GM23338 (cell line): ENCODE measurements at regions not wholly inside any gene's neighbourhood (a gene's known extent, or its start where the extent isn't known, plus 50 kb on each side); places are given as distances from the start of the nearest gene placed in this dataset.

Experiments
- ATAC-seq: fragments of 200-7000 bp; cut with Tn5 transposase; 3 replicates; pipeline ENCODE4 v1.9.1; 2020
- DNase-seq: peaks from one replicate; pipeline ENCODE4 v3.0.0-alpha.2; 2015; ENCODE audit warnings: low spot score
- H2AFZ ChIP-seq: fragments of 200-600 bp; sonication (generic); 2 replicates; pipeline ENCODE4 v1.8.0; 2016; ENCODE audit warnings: antibody characterized with exemption, mild to moderate bottlenecking, moderate library complexity
- H3F3A ChIP-seq: fragments of 200-600 bp; sonication (generic); replicated peaks from 2 replicates; pipeline ENCODE4 v1.8.0; 2017; ENCODE audit warnings: antibody characterized with exemption, mixed run types, low read depth
- H3K27ac ChIP-seq: fragments of 200-600 bp; sonication (generic); 2 replicates; pipeline ENCODE4 v1.6.1; 2016; ENCODE audit warnings: low read depth
- H3K27me3 ChIP-seq: fragments of 200-600 bp; sonication (generic); 2 replicates; pipeline ENCODE4 v1.8.0; 2016; ENCODE audit warnings: mild to moderate bottlenecking, mixed run types, moderate library complexity; ENCODE audit not compliant: insufficient read depth
- H3K36me3 ChIP-seq: fragments of 200-600 bp; sonication (generic); 2 replicates; pipeline ENCODE4 v1.8.0; 2016; ENCODE audit warnings: mild to moderate bottlenecking; ENCODE audit not compliant: insufficient read depth
- H3K4me1 ChIP-seq: fragments of 200-600 bp; sonication (generic); 2 replicates; pipeline ENCODE4 v1.8.0; 2016; ENCODE audit warnings: mild to moderate bottlenecking, moderate library complexity; ENCODE audit not compliant: insufficient read depth
- H3K4me2 ChIP-seq: fragments of 200-600 bp; sonication (generic); 2 replicates; pipeline ENCODE4 v1.7.1; 2017; ENCODE audit warnings: mixed run types
- H3K4me3 ChIP-seq: fragments of 200-600 bp; sonication (generic); 2 replicates; pipeline ENCODE4 v1.6.1; 2016; ENCODE audit warnings: mixed run types
- H3K79me2 ChIP-seq: fragments of 200-600 bp; sonication (generic); replicated peaks from 2 replicates; pipeline ENCODE4 v1.8.0; 2017; ENCODE audit warnings: mild to moderate bottlenecking; ENCODE audit not compliant: insufficient read depth
- H3K9me2 ChIP-seq: fragments of 200-600 bp; sonication (generic); 2 replicates; pipeline ENCODE4 v1.8.0; 2017; ENCODE audit not compliant: insufficient read depth
- H4K20me1 ChIP-seq: fragments of 200-600 bp; sonication (generic); replicated peaks from 2 replicates; pipeline ENCODE4 v1.8.0; 2017; ENCODE audit warnings: mild to moderate bottlenecking; ENCODE audit not compliant: insufficient read depth
- H3K27ac Mint-ChIP-seq: 2 replicates; pipeline ENCODE4 v1.8.0; 2020; ENCODE audit warnings: inconsistent platforms, mild to moderate bottlenecking, moderate library complexity, mixed read lengths
- H3K27me3 Mint-ChIP-seq: 3 replicates; pipeline ENCODE4 v1.8.0; 2022; ENCODE audit warnings: low read depth, mild to moderate bottlenecking, moderate library complexity, mixed read lengths, inconsistent platforms; ENCODE audit not compliant: insufficient read depth, poor library complexity
- H3K36me3 Mint-ChIP-seq: 3 replicates; pipeline ENCODE4 v1.8.0; 2021; ENCODE audit warnings: low read depth, mild to moderate bottlenecking, inconsistent platforms, moderate library complexity, mixed read lengths
- H3K4me1 Mint-ChIP-seq: 3 replicates; pipeline ENCODE4 v1.8.0; 2020; ENCODE audit warnings: mild to moderate bottlenecking, inconsistent platforms, mixed read lengths
- H3K4me3 Mint-ChIP-seq: 3 replicates; pipeline ENCODE4 v1.8.0; 2021; ENCODE audit warnings: moderate library complexity, mild to moderate bottlenecking, inconsistent platforms, mixed read lengths
- H3K9me3 Mint-ChIP-seq: 3 replicates; pipeline ENCODE4 v1.8.0; 2020; ENCODE audit warnings: moderate library complexity, mild to moderate bottlenecking, inconsistent platforms, mixed read lengths
- CREB1 ChIP-seq: fragments of 250-450 bp; sonication (Bioruptor Pico); IDR thresholded peaks from 2 replicates; pipeline ENCODE4 v1.5.0; 2020; ENCODE audit warnings: low read depth, mild to moderate bottlenecking, moderate library complexity
- EZH2 ChIP-seq: fragments of 200-600 bp; sonication (generic); IDR thresholded peaks from one replicate; pipeline ENCODE4 v1.8.0; 2017; ENCODE audit warnings: antibody characterized with exemption, mild to moderate bottlenecking, low read depth; ENCODE audit not compliant: unreplicated experiment
- EZH2phosphoT487 ChIP-seq: fragments of 200-600 bp; sonication (generic); IDR thresholded peaks from one replicate; pipeline ENCODE4 v1.8.1; 2018; ENCODE audit warnings: antibody characterized with exemption; ENCODE audit not compliant: unreplicated experiment
- JUNB ChIP-seq: IDR thresholded peaks from one replicate; pipeline ENCODE4 v1.6.1; 2016; ENCODE audit warnings: antibody characterized with exemption; ENCODE audit not compliant: unreplicated experiment
- NANOG ChIP-seq: IDR thresholded peaks from 2 replicates; pipeline ENCODE4 v1.6.1; 2016; ENCODE audit warnings: antibody characterized with exemption, borderline replicate concordance
- POLR2AphosphoS5 ChIP-seq: IDR thresholded peaks from 2 replicates; pipeline ENCODE4 v1.6.1; 2016; ENCODE audit warnings: antibody characterized with exemption, low read depth
- STAT1 ChIP-seq: IDR thresholded peaks from one replicate; pipeline ENCODE4 v1.6.1; 2016; ENCODE audit warnings: antibody characterized with exemption; ENCODE audit not compliant: unreplicated experiment
- ZNF114 ChIP-seq: fragments of 250-450 bp; sonication (Bioruptor Pico); IDR thresholded peaks from 2 replicates; pipeline ENCODE4 v1.5.0; 2020; ENCODE audit warnings: mild to moderate bottlenecking, moderate library complexity
- ZNF331 ChIP-seq: fragments of 250-450 bp; sonication (Bioruptor Pico); IDR thresholded peaks from 2 replicates; pipeline ENCODE4 v1.5.0; 2020; ENCODE audit warnings: low read depth, mild to moderate bottlenecking, moderate library complexity
- TF ChIP-seq, protein P1 (sequence below): fragments of 250-450 bp; sonication (Bioruptor Pico); IDR thresholded peaks from 2 replicates; pipeline ENCODE4 v1.5.0; 2020; ENCODE audit warnings: mild to moderate bottlenecking, moderate library complexity
- TF ChIP-seq, protein P2 (sequence below): IDR thresholded peaks from 2 replicates; pipeline ENCODE4 v1.6.1; 2016; ENCODE audit warnings: antibody characterized with exemption
- TF ChIP-seq, protein P3 (sequence below): IDR thresholded peaks from one replicate; pipeline ENCODE4 v1.6.1; 2018; ENCODE audit warnings: antibody characterized with exemption; ENCODE audit not compliant: unreplicated experiment
- TF ChIP-seq, protein P4 (sequence below), 2 experiments: fragments of 200-600 bp in 1 of 2; sonication (generic) in 1 of 2; conservative IDR thresholded peaks; 2 replicates each; pipeline versions ENCODE4 v1.5.1 to v1.6.1; 2016 to 2017; ENCODE audit warnings: antibody characterized with exemption in 2 of 2, low read depth in 2 of 2, mild to moderate bottlenecking in 2 of 2, moderate library complexity in 1 of 2

DNA sequence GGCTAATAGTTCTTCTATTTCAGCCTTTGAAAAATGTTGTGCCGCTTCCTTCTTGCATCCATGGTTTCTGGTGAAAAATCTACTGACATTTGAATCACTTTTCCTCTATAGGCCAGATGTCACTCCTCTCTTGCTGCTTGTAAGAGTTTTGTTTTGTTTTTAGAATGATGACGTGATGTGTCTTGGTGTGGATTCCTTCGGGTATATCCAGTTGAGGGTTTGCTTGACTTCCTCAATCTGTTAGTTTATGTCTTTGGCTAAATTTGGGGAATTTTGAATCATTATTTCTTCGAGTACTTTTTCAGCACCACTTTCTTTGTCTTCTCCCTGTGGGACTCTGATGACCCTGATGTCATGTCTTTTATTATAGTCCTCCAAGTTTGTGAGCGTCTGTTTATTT lies 175.5 kb downstream of the MYLK4 start:
- Histone ChIP-seq H3K4me3 (no peak overlapping the region), H3K4me1 (no peaks in the 10 kb centered on the region), H3K79me2 (no peaks in the 10 kb centered on the region), H2AFZ (no peak overlapping the region), H3F3A (no peaks in the 10 kb centered on the region), H3K27me3 (no peaks in the 10 kb centered on the region), H3K9me2 (no peaks in the 10 kb centered on the region), H3K27ac (no peak overlapping the region), H4K20me1 (no peaks in the 10 kb centered on the region), H3K36me3 (no peaks in the 10 kb centered on the region), H3K4me2 (no peak overlapping the region)
- Mint-ChIP-seq H3K4me1 (no peaks in the 10 kb centered on the region; the same call in 2 of the 3 replicates), H3K36me3 (no peaks in the 10 kb centered on the region; the same call in 2 of the 3 replicates), H3K27me3 (no peaks in the 10 kb centered on the region), H3K9me3 (peaks cover 6% of the 10 kb centered on the region; the same call in 2 of the 3 replicates), H3K27ac (no peak overlapping the region), H3K4me3 (no peak overlapping the region)
- no peak for DNase-seq
- no peak for ATAC-seq
- TF ChIP-seq EZH2, result no peak
- TF ChIP-seq POLR2AphosphoS5, result no peak
- no peak for TF ChIP-seq ZNF331
- TF ChIP-seq CREB1, result no peak
- no peak for TF ChIP-seq JUNB
- TF ChIP-seq, protein P1, sequence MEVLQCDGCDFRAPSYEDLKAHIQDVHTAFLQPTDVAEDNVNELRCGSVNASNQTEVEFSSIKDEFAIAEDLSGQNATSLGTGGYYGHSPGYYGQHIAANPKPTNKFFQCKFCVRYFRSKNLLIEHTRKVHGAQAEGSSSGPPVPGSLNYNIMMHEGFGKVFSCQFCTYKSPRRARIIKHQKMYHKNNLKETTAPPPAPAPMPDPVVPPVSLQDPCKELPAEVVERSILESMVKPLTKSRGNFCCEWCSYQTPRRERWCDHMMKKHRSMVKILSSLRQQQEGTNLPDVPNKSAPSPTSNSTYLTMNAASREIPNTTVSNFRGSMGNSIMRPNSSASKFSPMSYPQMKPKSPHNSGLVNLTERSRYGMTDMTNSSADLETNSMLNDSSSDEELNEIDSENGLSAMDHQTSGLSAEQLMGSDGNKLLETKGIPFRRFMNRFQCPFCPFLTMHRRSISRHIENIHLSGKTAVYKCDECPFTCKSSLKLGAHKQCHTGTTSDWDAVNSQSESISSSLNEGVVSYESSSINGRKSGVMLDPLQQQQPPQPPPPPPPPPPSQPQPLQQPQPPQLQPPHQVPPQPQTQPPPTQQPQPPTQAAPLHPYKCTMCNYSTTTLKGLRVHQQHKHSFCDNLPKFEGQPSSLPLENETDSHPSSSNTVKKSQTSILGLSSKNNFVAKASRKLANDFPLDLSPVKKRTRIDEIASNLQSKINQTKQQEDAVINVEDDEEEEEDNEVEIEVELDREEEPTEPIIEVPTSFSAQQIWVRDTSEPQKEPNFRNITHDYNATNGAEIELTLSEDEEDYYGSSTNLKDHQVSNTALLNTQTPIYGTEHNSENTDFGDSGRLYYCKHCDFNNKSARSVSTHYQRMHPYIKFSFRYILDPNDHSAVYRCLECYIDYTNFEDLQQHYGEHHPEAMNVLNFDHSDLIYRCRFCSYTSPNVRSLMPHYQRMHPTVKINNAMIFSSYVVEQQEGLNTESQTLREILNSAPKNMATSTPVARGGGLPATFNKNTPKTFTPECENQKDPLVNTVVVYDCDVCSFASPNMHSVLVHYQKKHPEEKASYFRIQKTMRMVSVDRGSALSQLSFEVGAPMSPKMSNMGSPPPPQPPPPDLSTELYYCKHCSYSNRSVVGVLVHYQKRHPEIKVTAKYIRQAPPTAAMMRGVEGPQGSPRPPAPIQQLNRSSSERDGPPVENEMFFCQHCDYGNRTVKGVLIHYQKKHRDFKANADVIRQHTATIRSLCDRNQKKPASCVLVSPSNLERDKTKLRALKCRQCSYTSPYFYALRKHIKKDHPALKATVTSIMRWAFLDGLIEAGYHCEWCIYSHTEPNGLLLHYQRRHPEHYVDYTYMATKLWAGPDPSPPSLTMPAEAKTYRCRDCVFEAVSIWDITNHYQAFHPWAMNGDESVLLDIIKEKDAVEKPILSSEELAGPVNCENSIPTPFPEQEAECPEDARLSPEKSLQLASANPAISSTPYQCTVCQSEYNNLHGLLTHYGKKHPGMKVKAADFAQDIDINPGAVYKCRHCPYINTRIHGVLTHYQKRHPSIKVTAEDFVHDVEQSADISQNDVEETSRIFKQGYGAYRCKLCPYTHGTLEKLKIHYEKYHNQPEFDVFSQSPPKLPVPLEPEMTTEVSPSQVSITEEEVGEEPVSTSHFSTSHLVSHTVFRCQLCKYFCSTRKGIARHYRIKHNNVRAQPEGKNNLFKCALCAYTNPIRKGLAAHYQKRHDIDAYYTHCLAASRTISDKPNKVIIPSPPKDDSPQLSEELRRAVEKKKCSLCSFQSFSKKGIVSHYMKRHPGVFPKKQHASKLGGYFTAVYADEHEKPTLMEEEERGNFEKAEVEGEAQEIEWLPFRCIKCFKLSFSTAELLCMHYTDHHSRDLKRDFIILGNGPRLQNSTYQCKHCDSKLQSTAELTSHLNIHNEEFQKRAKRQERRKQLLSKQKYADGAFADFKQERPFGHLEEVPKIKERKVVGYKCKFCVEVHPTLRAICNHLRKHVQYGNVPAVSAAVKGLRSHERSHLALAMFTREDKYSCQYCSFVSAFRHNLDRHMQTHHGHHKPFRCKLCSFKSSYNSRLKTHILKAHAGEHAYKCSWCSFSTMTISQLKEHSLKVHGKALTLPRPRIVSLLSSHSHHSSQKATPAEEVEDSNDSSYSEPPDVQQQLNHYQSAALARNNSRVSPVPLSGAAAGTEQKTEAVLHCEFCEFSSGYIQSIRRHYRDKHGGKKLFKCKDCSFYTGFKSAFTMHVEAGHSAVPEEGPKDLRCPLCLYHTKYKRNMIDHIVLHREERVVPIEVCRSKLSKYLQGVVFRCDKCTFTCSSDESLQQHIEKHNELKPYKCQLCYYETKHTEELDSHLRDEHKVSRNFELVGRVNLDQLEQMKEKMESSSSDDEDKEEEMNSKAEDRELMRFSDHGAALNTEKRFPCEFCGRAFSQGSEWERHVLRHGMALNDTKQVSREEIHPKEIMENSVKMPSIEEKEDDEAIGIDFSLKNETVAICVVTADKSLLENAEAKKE (CRISPR knock-in tag), result no peak
- no peak for TF ChIP-seq STAT1
- TF ChIP-seq, protein P2, sequence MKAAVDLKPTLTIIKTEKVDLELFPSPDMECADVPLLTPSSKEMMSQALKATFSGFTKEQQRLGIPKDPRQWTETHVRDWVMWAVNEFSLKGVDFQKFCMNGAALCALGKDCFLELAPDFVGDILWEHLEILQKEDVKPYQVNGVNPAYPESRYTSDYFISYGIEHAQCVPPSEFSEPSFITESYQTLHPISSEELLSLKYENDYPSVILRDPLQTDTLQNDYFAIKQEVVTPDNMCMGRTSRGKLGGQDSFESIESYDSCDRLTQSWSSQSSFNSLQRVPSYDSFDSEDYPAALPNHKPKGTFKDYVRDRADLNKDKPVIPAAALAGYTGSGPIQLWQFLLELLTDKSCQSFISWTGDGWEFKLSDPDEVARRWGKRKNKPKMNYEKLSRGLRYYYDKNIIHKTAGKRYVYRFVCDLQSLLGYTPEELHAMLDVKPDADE, result no peak
- TF ChIP-seq, protein P3, sequence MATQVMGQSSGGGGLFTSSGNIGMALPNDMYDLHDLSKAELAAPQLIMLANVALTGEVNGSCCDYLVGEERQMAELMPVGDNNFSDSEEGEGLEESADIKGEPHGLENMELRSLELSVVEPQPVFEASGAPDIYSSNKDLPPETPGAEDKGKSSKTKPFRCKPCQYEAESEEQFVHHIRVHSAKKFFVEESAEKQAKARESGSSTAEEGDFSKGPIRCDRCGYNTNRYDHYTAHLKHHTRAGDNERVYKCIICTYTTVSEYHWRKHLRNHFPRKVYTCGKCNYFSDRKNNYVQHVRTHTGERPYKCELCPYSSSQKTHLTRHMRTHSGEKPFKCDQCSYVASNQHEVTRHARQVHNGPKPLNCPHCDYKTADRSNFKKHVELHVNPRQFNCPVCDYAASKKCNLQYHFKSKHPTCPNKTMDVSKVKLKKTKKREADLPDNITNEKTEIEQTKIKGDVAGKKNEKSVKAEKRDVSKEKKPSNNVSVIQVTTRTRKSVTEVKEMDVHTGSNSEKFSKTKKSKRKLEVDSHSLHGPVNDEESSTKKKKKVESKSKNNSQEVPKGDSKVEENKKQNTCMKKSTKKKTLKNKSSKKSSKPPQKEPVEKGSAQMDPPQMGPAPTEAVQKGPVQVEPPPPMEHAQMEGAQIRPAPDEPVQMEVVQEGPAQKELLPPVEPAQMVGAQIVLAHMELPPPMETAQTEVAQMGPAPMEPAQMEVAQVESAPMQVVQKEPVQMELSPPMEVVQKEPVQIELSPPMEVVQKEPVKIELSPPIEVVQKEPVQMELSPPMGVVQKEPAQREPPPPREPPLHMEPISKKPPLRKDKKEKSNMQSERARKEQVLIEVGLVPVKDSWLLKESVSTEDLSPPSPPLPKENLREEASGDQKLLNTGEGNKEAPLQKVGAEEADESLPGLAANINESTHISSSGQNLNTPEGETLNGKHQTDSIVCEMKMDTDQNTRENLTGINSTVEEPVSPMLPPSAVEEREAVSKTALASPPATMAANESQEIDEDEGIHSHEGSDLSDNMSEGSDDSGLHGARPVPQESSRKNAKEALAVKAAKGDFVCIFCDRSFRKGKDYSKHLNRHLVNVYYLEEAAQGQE, result no peak
- TF ChIP-seq NANOG, result no peak
- no peak for TF ChIP-seq EZH2phosphoT487
- TF ChIP-seq, protein P4, sequence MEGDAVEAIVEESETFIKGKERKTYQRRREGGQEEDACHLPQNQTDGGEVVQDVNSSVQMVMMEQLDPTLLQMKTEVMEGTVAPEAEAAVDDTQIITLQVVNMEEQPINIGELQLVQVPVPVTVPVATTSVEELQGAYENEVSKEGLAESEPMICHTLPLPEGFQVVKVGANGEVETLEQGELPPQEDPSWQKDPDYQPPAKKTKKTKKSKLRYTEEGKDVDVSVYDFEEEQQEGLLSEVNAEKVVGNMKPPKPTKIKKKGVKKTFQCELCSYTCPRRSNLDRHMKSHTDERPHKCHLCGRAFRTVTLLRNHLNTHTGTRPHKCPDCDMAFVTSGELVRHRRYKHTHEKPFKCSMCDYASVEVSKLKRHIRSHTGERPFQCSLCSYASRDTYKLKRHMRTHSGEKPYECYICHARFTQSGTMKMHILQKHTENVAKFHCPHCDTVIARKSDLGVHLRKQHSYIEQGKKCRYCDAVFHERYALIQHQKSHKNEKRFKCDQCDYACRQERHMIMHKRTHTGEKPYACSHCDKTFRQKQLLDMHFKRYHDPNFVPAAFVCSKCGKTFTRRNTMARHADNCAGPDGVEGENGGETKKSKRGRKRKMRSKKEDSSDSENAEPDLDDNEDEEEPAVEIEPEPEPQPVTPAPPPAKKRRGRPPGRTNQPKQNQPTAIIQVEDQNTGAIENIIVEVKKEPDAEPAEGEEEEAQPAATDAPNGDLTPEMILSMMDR (conservative IDR thresholded peaks at IDR 0.05; ENCODE audit: low read depth in 2 of 2), result no peak
- TF ChIP-seq ZNF114 (CRISPR knock-in tag), result no peak
